ENCODE measurements at regions not wholly inside any gene's neighbourhood (a gene's known extent, or its start where the extent isn't known, plus 50 kb on each side); places are given as distances from the start of the nearest gene placed in this dataset.
"Not testable (repeated sequence)": the region's sequence is repeated elsewhere in the genome, so short reads cannot be mapped to it uniquely, and the experiment has no call there.

- no peak for DNase-seq (ENCODE audit: low read depth)
These were observed 80.0 kb upstream of the TAB2 start for GRCh38 chr6:149237464-149237863.

- DNase-seq (ENCODE audit: low read depth), result no peak
These were observed 77.8 kb upstream of the TAB2 start for GRCh38 chr6:149239573-149240209.

- DNase-seq (ENCODE audit: low read depth), result no peak
These were observed 74.6 kb upstream of the TAB2 start for GRCh38 chr6:149242883-149243282.

- DNase-seq (ENCODE audit: low read depth), result no peak
These were observed 73.4 kb upstream of the TAB2 start for GRCh38 chr6:149244105-149244504.

GRCh38 chr6:149246691-149247384 lies 70.7 kb upstream of the TAB2 start:
- no peak for DNase-seq (ENCODE audit: low read depth)

- no peak for DNase-seq (ENCODE audit: low read depth)
These were observed 70.1 kb upstream of the TAB2 start for GRCh38 chr6:149247385-149247763.

GRCh38 chr6:149248263-149248662 lies 69.2 kb upstream of the TAB2 start:
- DNase-seq (ENCODE audit: low read depth), result not testable (repeated sequence)

GRCh38 chr6:149248693-149249369 lies 68.7 kb upstream of the TAB2 start:
- no peak for DNase-seq (ENCODE audit: low read depth)

- no peak for DNase-seq (ENCODE audit: low read depth)
These were observed 67.8 kb upstream of the TAB2 start for GRCh38 chr6:149249370-149250357.

- DNase-seq (ENCODE audit: low read depth), result no peak
These were observed 66.6 kb upstream of the TAB2 start for GRCh38 chr6:149250951-149251350.

GRCh38 chr6:149252622-149253021 lies 64.9 kb upstream of the TAB2 start:
- DNase-seq (ENCODE audit: low read depth), result no peak

GRCh38 chr6:149254253-149254652 lies 63.3 kb upstream of the TAB2 start:
- DNase-seq (ENCODE audit: low read depth), result no peak

GRCh38 chr6:149259753-149260152 lies 57.8 kb upstream of the TAB2 start:
- DNase-seq (ENCODE audit: low read depth), result no peak

GRCh38 chr6:149260214-149260874 lies 57.2 kb upstream of the TAB2 start:
- no peak for DNase-seq (ENCODE audit: low read depth)

GRCh38 chr6:149261364-149262040 lies 56.0 kb upstream of the TAB2 start:
- DNase-seq (ENCODE audit: low read depth), result no peak

- DNase-seq (ENCODE audit: low read depth), result no peak
These were observed 54.2 kb upstream of the TAB2 start for GRCh38 chr6:149263321-149263720.

GRCh38 chr6:149264629-149265028 lies 52.9 kb upstream of the TAB2 start:
- no peak for DNase-seq (ENCODE audit: low read depth)

GRCh38 chr6:149265945-149266344 lies 51.6 kb upstream of the TAB2 start:
- DNase-seq (ENCODE audit: low read depth), result no peak

- no peak for DNase-seq (ENCODE audit: low read depth)
These were observed 50.9 kb upstream of the TAB2 start for GRCh38 chr6:149266659-149267058.

GRCh38 chr6:149267072-149267471 lies 50.4 kb upstream of the TAB2 start:
- no peak for DNase-seq (ENCODE audit: low read depth)

- DNase-seq (ENCODE audit: low read depth), result no peak
These were observed 49.9 kb upstream of the TAB2 start for GRCh38 chr6:149267513-149268043.
